Activated naive CD4-positive, alpha-beta T cell treated with anti-CD3 and anti-CD28 coated beads, Interleukin-2, amount 50 U/mL, for 24 hours (primary cell): ENCODE measurements at regions not wholly inside any gene's neighbourhood (a gene's known extent, or its start where the extent isn't known, plus 50 kb on each side); places are given as distances from the start of the nearest gene placed in this dataset.
"Not testable (repeated sequence)": the region's sequence is repeated elsewhere in the genome, so short reads cannot be mapped to it uniquely, and the experiment has no call there.

Source experiments
- H3K27ac Mint-ChIP-seq: one replicate; pipeline ENCODE4 v1.8.0; 2021; ENCODE audit warnings: mild to moderate bottlenecking, mixed read lengths
- H3K27me3 Mint-ChIP-seq: one replicate; pipeline ENCODE4 v1.8.0; 2021; ENCODE audit warnings: mixed read lengths
- H3K36me3 Mint-ChIP-seq: one replicate; pipeline ENCODE4 v1.8.0; 2021; ENCODE audit warnings: mixed read lengths
- H3K4me1 Mint-ChIP-seq: one replicate; pipeline ENCODE4 v1.8.0; 2021; ENCODE audit warnings: mixed read lengths
- H3K4me3 Mint-ChIP-seq: one replicate; pipeline ENCODE4 v1.8.0; 2021; ENCODE audit warnings: mild to moderate bottlenecking, mixed read lengths
- H3K9me3 Mint-ChIP-seq: one replicate; pipeline ENCODE4 v1.8.0; 2021; ENCODE audit warnings: mixed read lengths

DNA sequence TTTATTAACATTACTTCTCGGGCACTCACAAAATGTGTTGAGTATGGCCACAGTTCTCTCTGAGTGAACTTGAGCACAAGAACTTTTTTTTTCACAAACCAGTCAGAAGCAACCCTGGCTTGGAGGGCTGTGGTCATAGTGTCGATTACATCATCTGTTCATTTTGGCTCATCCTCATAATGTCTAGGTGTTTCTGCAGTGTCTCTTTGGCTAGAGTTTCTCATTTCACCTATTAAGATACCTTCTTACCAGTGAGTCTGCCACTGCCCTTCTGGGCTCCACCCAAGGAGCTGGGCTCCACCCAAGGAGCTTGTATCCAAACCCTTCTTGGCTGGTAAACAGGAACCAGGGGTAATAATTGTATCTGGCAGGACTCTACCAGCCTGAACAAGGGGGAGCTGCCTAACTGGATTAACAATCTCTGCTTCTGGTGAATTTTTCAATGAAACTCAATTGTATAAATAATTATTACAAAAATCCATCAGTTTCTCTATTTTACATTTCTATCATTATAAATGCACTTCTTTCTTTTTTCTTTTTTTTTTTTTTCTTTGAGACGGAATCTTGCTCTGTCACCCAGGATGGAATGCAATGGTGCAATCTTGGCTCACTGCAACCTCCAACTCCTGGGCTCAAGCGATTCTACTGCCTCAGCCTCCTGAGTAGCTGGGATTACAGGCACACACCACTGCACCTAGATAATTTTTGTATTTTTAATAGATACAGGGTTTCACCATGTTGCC is 667.7 kb upstream of the SLIT2 start:
- Mint-ChIP-seq H3K4me1 (no peaks in the 10 kb centered on the region), H3K9me3 (no peaks in the 10 kb centered on the region), H3K36me3 (no peaks in the 10 kb centered on the region), H3K27me3 (no peaks in the 10 kb centered on the region), H3K27ac (no peak overlapping the region), H3K4me3 (no peak overlapping the region)

DNA sequence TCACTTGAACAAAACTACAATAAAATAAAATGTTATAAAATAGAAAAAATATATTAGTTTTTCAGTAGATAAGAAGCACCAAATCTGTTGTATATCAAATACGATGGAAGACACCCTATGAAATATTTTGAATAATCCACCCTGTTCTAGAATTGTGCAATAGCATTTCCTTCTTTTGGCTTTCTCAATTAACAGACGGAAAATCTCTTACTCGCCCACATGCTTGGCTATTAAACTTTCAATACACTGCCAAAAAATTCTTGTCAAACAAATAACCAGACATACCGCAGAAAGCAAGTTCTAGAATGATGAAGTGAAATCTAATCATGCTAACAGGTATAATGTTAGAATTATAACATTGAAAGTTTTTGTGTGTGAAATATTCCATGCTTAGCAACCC is 671.6 kb upstream of the SLIT2 start:
- Mint-ChIP-seq H3K27me3 (no peaks in the 10 kb centered on the region), H3K36me3 (no peaks in the 10 kb centered on the region), H3K4me3 (no peak overlapping the region), H3K27ac (no peak overlapping the region), H3K9me3 (peaks cover 4% of the 10 kb centered on the region), H3K4me1 (no peaks in the 10 kb centered on the region)

DNA sequence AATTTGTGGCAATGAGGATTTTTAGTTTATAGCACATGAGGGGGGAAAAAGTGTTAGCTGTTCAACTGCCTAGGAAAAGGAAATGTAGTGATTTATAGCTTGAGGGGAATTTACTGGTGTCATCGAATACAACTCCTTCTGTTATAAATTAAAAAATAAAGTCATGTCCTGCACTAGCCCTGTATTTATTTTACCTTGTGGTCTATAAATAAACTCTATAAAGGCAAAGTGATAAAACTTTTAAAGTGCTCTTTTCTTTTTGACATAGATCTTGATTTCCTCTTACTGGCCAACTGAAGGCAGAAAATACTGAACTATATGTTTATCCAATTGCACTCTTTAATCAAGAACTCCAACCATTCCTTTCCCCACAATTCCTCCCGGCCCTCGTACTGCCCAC is 672.1 kb upstream of the SLIT2 start:
- no peak overlapping the region for H3K27ac Mint-ChIP-seq

DNA sequence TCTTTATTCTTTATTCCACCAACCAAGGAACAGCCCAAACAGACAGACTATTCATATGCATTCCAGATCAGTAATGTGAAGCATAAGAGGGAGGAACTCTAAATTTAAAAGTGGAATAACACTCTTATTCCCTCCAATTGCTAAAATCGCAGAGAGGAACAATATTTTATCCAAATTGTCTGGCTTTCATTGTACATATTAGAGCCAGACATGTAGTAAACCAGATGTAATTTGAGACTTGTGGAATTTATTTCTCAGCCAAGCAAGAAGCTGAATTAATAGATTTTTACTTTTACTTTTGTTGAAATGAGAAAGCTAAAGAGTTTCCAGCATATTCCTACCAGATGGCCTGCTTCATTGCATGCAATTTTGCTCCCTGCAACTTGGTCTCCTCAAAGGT is 674.6 kb upstream of the SLIT2 start:
- Mint-ChIP-seq H3K27me3 (no peaks in the 10 kb centered on the region), H3K36me3 (no peaks in the 10 kb centered on the region), H3K27ac (no peak overlapping the region), H3K4me3 (no peak overlapping the region), H3K9me3 (peaks cover 4% of the 10 kb centered on the region), H3K4me1 (no peaks in the 10 kb centered on the region)

More for the DNA sequence above, 672.1 kb upstream of the SLIT2 start:
- Mint-ChIP-seq H3K4me3 (no peak overlapping the region), H3K4me1 (no peaks in the 10 kb centered on the region), H3K36me3 (no peaks in the 10 kb centered on the region), H3K9me3 (peaks cover 4% of the 10 kb centered on the region), H3K27me3 (no peaks in the 10 kb centered on the region)

DNA sequence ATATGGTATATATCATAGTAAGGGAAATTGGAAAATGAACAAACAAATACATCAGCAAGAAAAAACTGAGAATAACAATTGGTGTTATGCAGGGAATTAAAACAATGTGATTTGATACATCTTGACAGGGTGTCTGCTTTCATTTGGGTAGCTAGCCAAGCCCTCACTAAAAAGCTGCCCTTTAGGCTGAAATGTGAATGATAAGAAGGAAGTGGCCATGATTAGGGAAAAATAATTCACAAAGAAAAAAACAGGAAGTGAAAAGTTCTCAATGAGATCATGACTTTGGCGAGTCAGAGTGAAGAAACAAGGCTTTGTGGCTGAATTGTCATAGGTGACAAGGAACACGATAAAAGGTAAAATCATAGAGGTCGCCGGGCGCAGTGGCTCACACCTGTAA is 675.8 kb upstream of the SLIT2 start:
- H3K27ac Mint-ChIP-seq: no peak overlapping the region
- no peaks in the 10 kb centered on the region for H3K4me1 Mint-ChIP-seq
- H3K9me3 Mint-ChIP-seq: peaks cover 4% of the 10 kb centered on the region
- no peaks in the 10 kb centered on the region for H3K27me3 Mint-ChIP-seq
- H3K36me3 Mint-ChIP-seq: no peaks in the 10 kb centered on the region
- no peak overlapping the region for H3K4me3 Mint-ChIP-seq

DNA sequence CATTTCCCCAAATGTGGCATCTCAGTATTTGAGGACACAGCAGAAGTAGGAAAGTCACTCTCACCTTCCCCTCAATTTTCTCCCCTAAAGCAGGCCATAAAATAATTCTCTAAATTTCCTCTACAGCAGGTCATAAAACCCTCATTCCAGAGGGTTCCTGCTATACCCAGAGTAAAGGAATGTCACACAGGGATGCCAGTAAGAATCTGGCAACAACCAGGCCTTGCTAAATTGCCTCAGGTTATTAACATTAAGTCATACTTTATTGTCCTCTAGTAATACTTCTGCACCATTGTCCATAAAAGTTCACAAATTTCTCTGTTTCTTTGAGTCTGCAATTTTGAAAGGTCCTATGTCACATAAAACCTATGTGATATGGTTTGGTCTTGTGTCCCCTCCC is 685.7 kb upstream of the SLIT2 start:
- Mint-ChIP-seq H3K4me3 (no peak overlapping the region), H3K27me3 (no peaks in the 10 kb centered on the region), H3K36me3 (no peaks in the 10 kb centered on the region), H3K4me1 (no peaks in the 10 kb centered on the region), H3K27ac (no peak overlapping the region), H3K9me3 (no peaks in the 10 kb centered on the region)

DNA sequence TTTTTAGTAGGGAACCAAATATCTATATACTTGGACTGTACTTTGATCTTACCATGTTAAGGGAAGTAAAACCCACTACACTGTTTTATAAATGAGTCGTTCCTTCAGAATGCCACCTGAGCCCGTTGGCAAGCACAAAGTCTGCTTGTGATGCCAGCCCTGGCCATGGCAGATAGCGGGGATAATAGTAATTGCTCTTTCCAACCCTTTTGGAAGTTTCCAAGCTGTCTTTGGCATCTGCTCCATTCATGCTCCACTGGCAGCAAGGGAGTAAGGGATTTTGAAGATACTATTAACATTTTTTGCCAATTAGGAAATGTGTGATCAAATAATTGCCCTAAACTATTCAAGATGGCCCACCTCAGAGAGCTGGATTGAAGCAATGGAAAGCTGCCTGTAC is 689.2 kb upstream of the SLIT2 start:
- Mint-ChIP-seq H3K4me1 (no peaks in the 10 kb centered on the region), H3K9me3 (no peaks in the 10 kb centered on the region), H3K27me3 (no peaks in the 10 kb centered on the region), H3K27ac (no peak overlapping the region), H3K36me3 (no peaks in the 10 kb centered on the region), H3K4me3 (no peak overlapping the region)

DNA sequence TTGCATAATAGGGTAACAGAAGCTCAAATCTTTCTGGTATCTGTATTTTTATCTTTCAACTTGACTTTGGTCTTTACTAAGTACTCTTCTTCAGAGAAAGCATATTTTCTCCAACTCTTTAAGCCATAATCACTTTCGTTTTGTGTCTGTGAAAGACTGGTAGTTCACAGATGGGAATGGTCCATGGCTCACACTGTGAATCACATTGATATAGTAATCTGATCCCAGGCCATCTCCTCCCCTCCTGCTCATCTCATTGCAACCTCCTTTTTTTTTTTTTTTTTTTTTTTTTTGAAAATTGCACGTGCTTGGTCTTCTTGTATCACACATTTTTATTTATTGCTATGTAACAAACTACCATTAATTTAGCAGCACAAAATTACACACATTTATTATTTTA is 694.5 kb upstream of the SLIT2 start:
- H3K27me3 Mint-ChIP-seq: no peaks in the 10 kb centered on the region
- H3K4me3 Mint-ChIP-seq: no peak overlapping the region
- no peaks in the 10 kb centered on the region for H3K36me3 Mint-ChIP-seq
- H3K27ac Mint-ChIP-seq: no peak overlapping the region
- no peaks in the 10 kb centered on the region for H3K9me3 Mint-ChIP-seq
- H3K4me1 Mint-ChIP-seq: no peaks in the 10 kb centered on the region

DNA sequence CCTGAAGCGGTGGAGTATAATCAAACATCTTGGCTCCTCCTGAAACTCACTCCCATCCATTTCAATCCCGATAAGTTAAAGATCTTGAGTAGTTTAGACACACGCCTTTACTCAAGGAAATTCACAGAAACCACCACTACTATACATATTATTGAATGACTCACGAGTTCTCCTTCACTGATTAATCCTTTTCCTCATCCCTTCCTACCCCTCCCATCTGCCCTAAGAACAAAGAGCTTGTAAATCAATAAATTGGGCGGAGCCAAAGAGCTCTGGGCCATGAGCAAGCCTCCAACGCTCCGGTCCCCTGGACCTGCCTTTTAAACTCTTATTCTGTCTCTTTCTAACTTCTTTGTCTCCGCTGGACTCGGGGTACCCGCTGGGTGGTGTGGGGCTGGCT is 695.4 kb upstream of the SLIT2 start:
- not testable (repeated sequence) for H3K4me3 Mint-ChIP-seq, H3K27me3 Mint-ChIP-seq, H3K27ac Mint-ChIP-seq, H3K36me3 Mint-ChIP-seq, H3K4me1 Mint-ChIP-seq, H3K9me3 Mint-ChIP-seq

DNA sequence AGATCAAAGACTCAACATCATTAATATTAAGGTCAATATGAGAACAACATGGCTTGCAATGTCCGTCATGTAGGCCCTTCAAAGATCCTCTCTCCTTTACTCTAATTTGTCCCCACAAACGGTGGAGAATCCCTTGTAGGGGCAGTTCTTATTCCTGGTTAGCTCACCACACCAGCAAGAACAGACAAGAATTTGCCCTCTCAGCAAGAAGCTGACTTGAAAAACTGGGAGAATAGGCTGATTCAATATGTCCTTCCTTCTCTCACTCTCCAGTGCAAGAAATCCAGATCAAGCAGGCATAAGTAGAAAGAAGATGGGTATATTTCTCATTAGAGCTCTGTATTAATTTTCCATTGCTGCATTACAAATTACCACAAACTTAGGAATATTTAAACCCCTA is 704.2 kb upstream of the SLIT2 start:
- H3K4me1 Mint-ChIP-seq: no peaks in the 10 kb centered on the region
- H3K9me3 Mint-ChIP-seq: peaks cover 4% of the 10 kb centered on the region
- no peak overlapping the region for H3K27ac Mint-ChIP-seq
- H3K4me3 Mint-ChIP-seq: no peak overlapping the region
- H3K27me3 Mint-ChIP-seq: no peaks in the 10 kb centered on the region
- no peaks in the 10 kb centered on the region for H3K36me3 Mint-ChIP-seq

DNA sequence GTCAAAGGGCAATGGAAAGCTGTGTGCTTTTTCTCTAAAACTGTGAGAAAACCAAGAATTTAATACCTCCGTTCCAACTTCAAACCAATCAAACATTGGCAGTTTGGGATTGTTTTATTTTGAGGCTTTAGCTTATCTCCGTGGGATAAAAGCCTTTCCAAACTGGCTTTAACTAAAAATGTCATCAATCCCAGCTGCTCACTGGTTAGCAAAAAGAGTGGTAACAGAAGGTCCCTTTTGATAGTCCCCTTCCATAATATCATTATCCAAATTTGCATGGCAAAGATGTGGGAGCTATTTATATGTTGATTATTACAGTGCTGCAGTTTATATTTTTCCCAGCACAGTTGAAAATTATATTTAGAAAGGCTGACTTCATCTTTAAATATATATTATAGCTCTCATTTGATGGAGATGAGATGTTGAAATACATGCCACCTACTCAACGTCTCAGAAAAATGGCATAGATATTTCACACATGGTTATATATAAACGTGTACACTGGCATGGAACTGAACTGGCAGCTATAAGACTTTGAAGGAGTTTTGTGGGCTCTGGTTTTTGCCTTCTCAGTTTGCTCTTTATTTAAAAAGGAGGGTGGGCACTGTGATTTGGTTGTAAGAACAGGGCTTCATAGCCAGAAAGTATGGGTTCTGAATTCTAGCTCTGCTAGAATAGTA is 707.1 kb upstream of the SLIT2 start:
- Mint-ChIP-seq H3K27ac (no peak overlapping the region), H3K4me3 (no peak overlapping the region), H3K27me3 (no peaks in the 10 kb centered on the region), H3K9me3 (peaks cover 4% of the 10 kb centered on the region), H3K36me3 (no peaks in the 10 kb centered on the region), H3K4me1 (no peaks in the 10 kb centered on the region)

DNA sequence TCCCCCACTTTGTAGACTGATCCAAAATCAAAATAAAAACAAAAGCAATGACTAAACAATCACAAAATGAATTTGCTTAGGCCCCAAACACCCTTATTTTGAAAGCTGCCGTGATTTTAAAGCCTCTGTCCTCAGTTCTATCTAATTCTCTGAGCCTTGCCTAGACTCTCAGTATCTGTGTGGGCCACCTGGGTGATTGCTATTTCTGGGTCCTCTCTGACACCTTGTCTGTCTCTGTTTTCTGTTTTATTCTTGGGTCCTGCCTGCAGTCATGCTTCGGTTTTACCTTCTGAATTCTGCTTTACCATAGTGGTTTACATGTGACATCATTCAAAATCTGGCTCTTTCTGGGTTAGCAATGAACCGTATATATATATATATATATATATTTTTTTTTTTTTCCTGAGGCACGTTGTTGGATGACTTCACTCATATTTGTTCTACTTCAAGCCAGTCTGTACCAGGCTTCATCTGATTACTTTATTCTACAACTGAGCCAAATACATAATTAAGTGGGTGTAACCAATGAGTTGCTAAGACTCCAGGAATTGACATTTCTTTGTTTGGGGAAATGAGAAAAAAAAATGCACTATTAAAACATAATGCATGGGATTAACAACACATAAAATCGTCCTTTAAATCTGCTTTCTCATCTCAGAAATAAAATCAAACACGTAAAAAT is 710.7 kb upstream of the SLIT2 start:
- peaks cover 8% of the 10 kb centered on the region for H3K9me3 Mint-ChIP-seq
- no peak overlapping the region for H3K27ac Mint-ChIP-seq
- H3K27me3 Mint-ChIP-seq: no peaks in the 10 kb centered on the region
- H3K4me1 Mint-ChIP-seq: no peaks in the 10 kb centered on the region
- no peak overlapping the region for H3K4me3 Mint-ChIP-seq
- H3K36me3 Mint-ChIP-seq: no peaks in the 10 kb centered on the region

DNA sequence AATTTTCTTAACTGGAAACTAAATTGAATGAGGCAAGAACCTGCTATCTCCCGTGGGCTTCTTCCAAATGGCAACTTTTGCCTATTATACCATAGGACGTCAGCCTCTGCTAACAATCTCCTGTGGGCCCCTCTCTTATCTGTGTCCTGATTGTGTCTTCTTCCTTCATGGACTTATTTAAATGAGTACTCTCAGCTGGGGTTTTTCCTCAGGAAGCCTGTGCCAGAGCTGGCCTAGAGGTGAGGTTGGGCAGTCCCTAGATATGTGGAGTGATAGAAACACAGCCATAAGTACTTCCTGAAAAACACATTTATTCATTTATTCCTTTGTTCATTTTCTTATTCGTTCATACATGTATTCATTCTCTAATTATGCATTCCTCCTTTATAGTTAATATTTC is 712.5 kb upstream of the SLIT2 start:
- H3K27ac Mint-ChIP-seq: no peak overlapping the region
- H3K4me1 Mint-ChIP-seq: no peaks in the 10 kb centered on the region
- no peak overlapping the region for H3K4me3 Mint-ChIP-seq
- H3K36me3 Mint-ChIP-seq: no peaks in the 10 kb centered on the region
- no peaks in the 10 kb centered on the region for H3K27me3 Mint-ChIP-seq
- H3K9me3 Mint-ChIP-seq: peaks cover 8% of the 10 kb centered on the region

DNA sequence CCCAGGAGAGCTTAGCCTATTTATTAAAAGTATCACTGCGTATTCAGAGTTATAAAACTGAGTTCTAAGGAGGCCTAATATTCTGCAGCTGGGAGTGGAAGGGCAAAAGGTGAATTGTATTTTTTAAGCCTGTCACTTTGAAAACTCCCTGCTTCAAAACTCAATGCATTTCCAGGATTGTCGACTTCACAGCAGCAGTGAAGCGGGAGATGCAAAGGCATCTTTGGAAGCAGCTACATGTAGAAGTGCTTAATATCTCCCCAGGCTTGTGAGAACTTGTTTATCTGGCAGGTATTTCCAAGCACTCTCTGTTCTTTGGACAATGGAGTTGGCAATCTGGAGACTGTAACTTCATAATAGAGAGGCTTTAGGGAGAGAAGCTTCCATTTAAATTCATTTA is 717.5 kb upstream of the SLIT2 start:
- H3K27me3 Mint-ChIP-seq: no peaks in the 10 kb centered on the region
- H3K4me3 Mint-ChIP-seq: no peak overlapping the region
- peaks cover 9% of the 10 kb centered on the region for H3K9me3 Mint-ChIP-seq
- no peaks in the 10 kb centered on the region for H3K36me3 Mint-ChIP-seq
- no peaks in the 10 kb centered on the region for H3K4me1 Mint-ChIP-seq
- H3K27ac Mint-ChIP-seq: no peak overlapping the region

DNA sequence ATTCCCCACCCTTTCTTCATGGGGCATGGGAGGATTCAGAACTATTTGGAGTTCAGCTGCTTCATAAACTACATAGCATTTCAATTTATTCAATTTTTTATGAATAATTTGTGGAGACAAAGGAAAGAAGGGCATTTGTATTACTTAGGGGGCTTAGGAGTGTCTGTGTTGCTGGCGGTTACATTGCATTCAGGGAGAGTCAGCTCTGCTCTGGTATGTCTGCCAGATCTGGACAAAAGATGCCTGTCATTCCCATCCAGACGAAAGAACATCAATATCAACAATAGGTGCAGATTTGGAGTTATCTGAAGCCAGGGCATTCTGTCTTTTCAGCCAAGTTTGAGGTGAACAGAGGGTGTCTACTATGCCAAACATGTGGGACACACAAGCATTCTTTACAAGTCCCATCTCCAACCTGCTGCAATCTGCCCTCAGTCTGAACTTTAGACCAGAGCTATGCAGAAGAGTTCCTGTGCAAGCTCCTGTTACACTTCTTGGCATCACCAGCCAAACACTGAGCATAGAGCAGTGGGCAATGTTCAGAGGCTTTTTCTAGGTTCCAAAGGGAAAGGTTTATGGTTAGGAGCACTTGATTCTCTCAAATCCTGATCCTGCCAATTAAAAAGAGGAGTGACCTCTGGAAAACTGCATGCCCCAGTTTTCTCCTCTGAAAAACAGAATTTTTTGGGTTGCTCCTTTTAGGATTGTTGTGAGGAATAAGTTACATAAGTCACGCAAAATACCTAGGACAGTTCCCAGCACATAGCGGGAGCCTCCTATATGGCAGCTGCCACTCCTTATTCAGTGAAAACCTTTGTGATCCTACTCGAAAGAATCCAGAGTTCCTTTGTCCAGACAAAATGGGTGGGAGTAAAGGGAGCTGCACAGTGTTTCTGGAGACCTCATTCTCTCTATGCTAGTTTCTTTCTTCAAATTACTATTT is 719.5 kb upstream of the SLIT2 start:
- no peaks in the 10 kb centered on the region for H3K27me3 Mint-ChIP-seq
- peaks cover 5% of the 10 kb centered on the region for H3K9me3 Mint-ChIP-seq
- H3K27ac Mint-ChIP-seq: no peak overlapping the region
- H3K4me3 Mint-ChIP-seq: no peak overlapping the region
- no peaks in the 10 kb centered on the region for H3K36me3 Mint-ChIP-seq
- no peaks in the 10 kb centered on the region for H3K4me1 Mint-ChIP-seq
